Natural killer cell treated with Interleukin-12 subunit alpha and Interleukin-12 subunit beta and Interleukin-15 and Interleukin-18, amount 100 ng/mL, for 72 hours (primary cell): ENCODE measurements at regions not wholly inside any gene's neighbourhood (a gene's known extent, or its start where the extent isn't known, plus 50 kb on each side); places are given as distances from the start of the nearest gene placed in this dataset.

Experiments used
- ATAC-seq, 2 donors: fragments of 150-1000 bp; cut with Tn5 transposase in 1 of 2; sonication (Bioruptor Pico), chemical (Tn5 transposase) in 1 of 2; 2 replicates each; pipeline ENCODE4 v1.10.0; 2021
- DNase-seq: peaks from one replicate; pipeline ENCODE4 v3.0.0; 2022; ENCODE audit warnings: low spot score
- H3K27ac Mint-ChIP-seq, 2 donors: 1 replicate in 1 of 2; 2 replicates in 1 of 2; pipeline ENCODE4 v1.8.0; 2022; ENCODE audit warnings: mixed read lengths in 2 of 2, mild to moderate bottlenecking in 1 of 2, moderate library complexity in 1 of 2
- H3K27me3 Mint-ChIP-seq, 2 donors: 1 replicate in 1 of 2; 2 replicates in 1 of 2; pipeline ENCODE4 v1.8.0; 2022; ENCODE audit warnings: mixed read lengths in 2 of 2
- H3K36me3 Mint-ChIP-seq: one replicate; pipeline ENCODE4 v1.8.0; 2022; ENCODE audit warnings: mixed read lengths
- H3K4me1 Mint-ChIP-seq, 2 donors: 1 replicate in 1 of 2; 2 replicates in 1 of 2; pipeline ENCODE4 v1.8.0; 2022; ENCODE audit warnings: low read depth in 2 of 2, mixed read lengths in 2 of 2, mild to moderate bottlenecking in 1 of 2
- H3K4me3 Mint-ChIP-seq: one replicate; pipeline ENCODE4 v1.8.0; 2022; ENCODE audit warnings: mixed read lengths
- H3K9me3 Mint-ChIP-seq: 2 replicates; pipeline ENCODE4 v1.8.0; 2022; ENCODE audit warnings: mixed read lengths

GRCh38 chr2:181114021-181114420 lies 133.6 kb downstream of the UBE2E3 start:
- Mint-ChIP-seq H3K27me3 (no peaks in the 10 kb centered on the region), H3K4me3 (no peak overlapping the region), H3K9me3 (no peaks in the 10 kb centered on the region), H3K4me1 (peaks cover 17 to 20% of the 10 kb centered on the region in 2 donors), H3K27ac (no peak overlapping the region), H3K36me3 (peaks cover 12% of the 10 kb centered on the region)
- ATAC-seq (no peak), DNase-seq (no peak)

- Mint-ChIP-seq H3K36me3 (peaks cover 12% of the 10 kb centered on the region), H3K27me3 (no peaks in the 10 kb centered on the region), H3K9me3 (peaks cover 3% of the 10 kb centered on the region), H3K4me3 (no peak overlapping the region), H3K4me1 (peaks cover 22 to 23% of the 10 kb centered on the region in 2 donors), H3K27ac (no peak overlapping the region)
- DNase-seq = no peak
- ATAC-seq = no peak
These were observed 135.9 kb downstream of the UBE2E3 start for GRCh38 chr2:181116261-181116660.

- ATAC-seq (no peak), DNase-seq (no peak)
- H3K9me3 Mint-ChIP-seq = peaks cover 3% of the 10 kb centered on the region
- H3K27me3 Mint-ChIP-seq = no peaks in the 10 kb centered on the region
- no peak overlapping the region for H3K4me3 Mint-ChIP-seq
- H3K4me1 Mint-ChIP-seq = peaks cover 23 to 27% of the 10 kb centered on the region in 2 donors
- peaks cover 12% of the 10 kb centered on the region for H3K36me3 Mint-ChIP-seq
- H3K27ac Mint-ChIP-seq = no peak overlapping the region
These were observed 137.0 kb downstream of the UBE2E3 start for GRCh38 chr2:181117206-181117925.

- H3K9me3 Mint-ChIP-seq = peaks cover 3% of the 10 kb centered on the region
- DNase-seq = no peak
- no peaks in the 10 kb centered on the region for H3K27me3 Mint-ChIP-seq
- H3K27ac Mint-ChIP-seq = peak overlapping the region; percentile 10 to 18
- peaks cover 33 to 50% of the 10 kb centered on the region in 2 donors for H3K4me1 Mint-ChIP-seq
- no peak for ATAC-seq
- peaks cover 12% of the 10 kb centered on the region for H3K36me3 Mint-ChIP-seq
- no peak overlapping the region for H3K4me3 Mint-ChIP-seq
These were observed 140.2 kb downstream of the UBE2E3 start for GRCh38 chr2:181120625-181121024.

- no peak for ATAC-seq
- H3K4me1 Mint-ChIP-seq = peaks cover 36 to 59% of the 10 kb centered on the region in 2 donors
These were observed 141.6 kb downstream of the UBE2E3 start for GRCh38 chr2:181121996-181122395.

GRCh38 chr2:181122601-181123000 lies 142.2 kb downstream of the UBE2E3 start:
- Mint-ChIP-seq H3K27me3 (no peaks in the 10 kb centered on the region), H3K9me3 (peaks cover 3% of the 10 kb centered on the region), H3K27ac (no peak overlapping the region), H3K4me1 (peaks cover 36 to 62% of the 10 kb centered on the region in 2 donors), H3K4me3 (no peak overlapping the region), H3K36me3 (peaks cover 15% of the 10 kb centered on the region)
- DNase-seq (no peak), ATAC-seq (no peak)

More at GRCh38 chr2:181121996-181122395, 141.6 kb downstream of the UBE2E3 start:
- H3K27ac Mint-ChIP-seq = no peak overlapping the region
- H3K9me3 Mint-ChIP-seq = peaks cover 3% of the 10 kb centered on the region
- no peak overlapping the region for H3K4me3 Mint-ChIP-seq
- no peak for DNase-seq
- peaks cover 15% of the 10 kb centered on the region for H3K36me3 Mint-ChIP-seq
- H3K27me3 Mint-ChIP-seq = no peaks in the 10 kb centered on the region

GRCh38 chr2:181123798-181124231 lies 143.4 kb downstream of the UBE2E3 start:
- DNase-seq = peak; percentile 75
- H3K27me3 Mint-ChIP-seq = no peaks in the 10 kb centered on the region
- H3K36me3 Mint-ChIP-seq = peaks cover 10% of the 10 kb centered on the region
- peak overlapping the region; percentile 86 to 90 for H3K27ac Mint-ChIP-seq
- H3K4me1 Mint-ChIP-seq = peaks cover 28 to 57% of the 10 kb centered on the region in 2 donors
- ATAC-seq = peak; percentile 94
- peaks cover 3% of the 10 kb centered on the region for H3K9me3 Mint-ChIP-seq
- H3K4me3 Mint-ChIP-seq = peak overlapping the region; percentile 76

GRCh38 chr2:181124497-181124896 lies 144.1 kb downstream of the UBE2E3 start:
- DNase-seq = no peak
- no peak for ATAC-seq
- Mint-ChIP-seq H3K9me3 (peaks cover 4% of the 10 kb centered on the region), H3K27me3 (no peaks in the 10 kb centered on the region), H3K27ac (peak overlapping the region; percentile 86 to 90), H3K36me3 (peaks cover 13% of the 10 kb centered on the region), H3K4me1 (peaks cover 29 to 58% of the 10 kb centered on the region in 2 donors), H3K4me3 (peak overlapping the region; percentile 76)

GRCh38 chr2:181125359-181125758 lies 145.0 kb downstream of the UBE2E3 start:
- H3K36me3 Mint-ChIP-seq = peaks cover 18% of the 10 kb centered on the region
- ATAC-seq (no peak), DNase-seq (no peak)
- peaks cover 33 to 60% of the 10 kb centered on the region in 2 donors for H3K4me1 Mint-ChIP-seq
- H3K27me3 Mint-ChIP-seq = no peaks in the 10 kb centered on the region
- H3K4me3 Mint-ChIP-seq = peak overlapping the region; percentile 76
- peak overlapping the region; percentile 86 to 90 for H3K27ac Mint-ChIP-seq
- H3K9me3 Mint-ChIP-seq = peaks cover 5% of the 10 kb centered on the region

- peak overlapping the region; percentile 76 for H3K4me3 Mint-ChIP-seq
- peaks cover 17% of the 10 kb centered on the region for H3K36me3 Mint-ChIP-seq
- ATAC-seq (no peak), DNase-seq (no peak)
- H3K27me3 Mint-ChIP-seq = no peaks in the 10 kb centered on the region
- peaks cover 35 to 59% of the 10 kb centered on the region in 2 donors for H3K4me1 Mint-ChIP-seq
- H3K9me3 Mint-ChIP-seq = peaks cover 3% of the 10 kb centered on the region
- H3K27ac Mint-ChIP-seq = peak overlapping the region; percentile 86 to 90
These were observed 146.0 kb downstream of the UBE2E3 start for GRCh38 chr2:181126311-181126868.

- H3K4me1 Mint-ChIP-seq = peaks cover 43 to 65% of the 10 kb centered on the region in 2 donors
- H3K9me3 Mint-ChIP-seq = peaks cover 3% of the 10 kb centered on the region
- ATAC-seq (peak in 1 of 2 donors; percentile 58), DNase-seq (no peak)
- no peaks in the 10 kb centered on the region for H3K27me3 Mint-ChIP-seq
- peak overlapping the region in 1 of 2 donors; percentile 86 for H3K27ac Mint-ChIP-seq
- H3K36me3 Mint-ChIP-seq = peaks cover 27% of the 10 kb centered on the region
- peak overlapping the region; percentile 18 for H3K4me3 Mint-ChIP-seq
These were observed 147.8 kb downstream of the UBE2E3 start for GRCh38 chr2:181128199-181128598.

GRCh38 chr2:181129364-181130056 lies 149.1 kb downstream of the UBE2E3 start:
- ATAC-seq = no peak
- no peak for DNase-seq
- Mint-ChIP-seq H3K36me3 (peaks cover 27% of the 10 kb centered on the region), H3K4me1 (peaks cover 35 to 61% of the 10 kb centered on the region in 2 donors), H3K9me3 (peaks cover 3% of the 10 kb centered on the region), H3K27me3 (no peaks in the 10 kb centered on the region), H3K27ac (peak overlapping the region; percentile 71 to 86), H3K4me3 (peak overlapping the region; percentile 60)

- Mint-ChIP-seq H3K27me3 (no peaks in the 10 kb centered on the region), H3K4me1 (peaks cover 28 to 49% of the 10 kb centered on the region in 2 donors), H3K4me3 (peak overlapping the region; percentile 87), H3K36me3 (peaks cover 29% of the 10 kb centered on the region), H3K9me3 (peaks cover 3% of the 10 kb centered on the region), H3K27ac (peak overlapping the region; percentile 75 to 86)
- ATAC-seq = no peak
- no peak for DNase-seq
These were observed 150.3 kb downstream of the UBE2E3 start for GRCh38 chr2:181130686-181131085.

- Mint-ChIP-seq H3K27ac (peak overlapping the region; percentile 75 to 86), H3K27me3 (no peaks in the 10 kb centered on the region), H3K4me3 (peak overlapping the region; percentile 87), H3K36me3 (peaks cover 30% of the 10 kb centered on the region), H3K9me3 (peaks cover 3% of the 10 kb centered on the region), H3K4me1 (peaks cover 22 to 40% of the 10 kb centered on the region in 2 donors)
- DNase-seq (no peak), ATAC-seq (no peak)
These were observed 151.2 kb downstream of the UBE2E3 start for GRCh38 chr2:181131584-181131983.
